HG02642 (cell line): ENCODE measurements at regions not wholly inside any gene's neighbourhood (a gene's known extent, or its start where the extent isn't known, plus 50 kb on each side); places are given as distances from the start of the nearest gene placed in this dataset.
"Not testable (repeated sequence)": the region's sequence is repeated elsewhere in the genome, so short reads cannot be mapped to it uniquely, and the experiment has no call there.

Experiments
- ATAC-seq: cut with Tn5 transposase; IDR thresholded peaks from one replicate; pipeline ENCODE4 v1.9.1; 2021; ENCODE audit warnings: mild to moderate bottlenecking; ENCODE audit not compliant: unreplicated experiment, poor library complexity

GRCh38 chr11:57913715-57914704 lies 109.7 kb upstream of the OR9Q1 start:
- no peak for ATAC-seq

DNA sequence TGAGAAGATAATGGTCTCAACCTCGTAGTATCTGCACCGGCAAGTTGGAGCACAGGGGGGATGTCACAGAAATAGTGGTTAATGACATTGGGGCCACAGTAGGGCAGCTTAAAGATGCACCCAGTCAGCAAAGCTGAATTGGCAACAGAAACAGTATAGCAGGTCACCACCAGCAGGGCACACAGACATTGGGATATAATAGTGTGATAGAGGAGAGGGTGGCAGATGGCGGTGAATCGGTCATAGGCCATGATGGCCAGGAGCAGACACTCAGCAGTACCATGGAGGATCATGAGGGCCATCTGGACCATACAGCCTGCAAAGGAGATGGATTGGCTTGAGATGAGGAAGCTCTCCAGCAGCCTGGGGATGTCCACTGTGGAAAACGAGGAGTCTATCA lies 106.0 kb upstream of the OR9Q1 start:
- no peak for ATAC-seq

DNA sequence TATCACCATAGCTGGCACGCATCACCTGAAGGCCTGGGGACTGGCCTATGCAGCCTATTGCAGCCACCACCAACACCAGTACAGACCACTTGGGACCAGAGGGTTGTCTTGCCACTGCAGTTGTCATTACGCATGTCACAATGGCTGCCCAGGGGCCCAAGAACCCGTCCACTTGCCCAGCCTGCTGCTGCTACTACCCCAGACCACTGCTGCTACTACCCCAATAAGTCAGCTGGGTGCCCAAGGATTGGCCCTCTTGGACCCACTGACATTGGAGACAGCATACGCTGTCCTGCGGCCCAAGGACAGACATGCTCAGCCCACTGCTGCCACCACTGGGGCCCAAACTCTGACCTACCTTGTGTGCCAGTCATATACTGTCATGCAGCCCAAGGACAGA lies 102.7 kb upstream of the OR9Q1 start:
- ATAC-seq, result no peak

GRCh38 chr11:57932105-57932504 lies 91.6 kb upstream of the OR9Q1 start:
- no peak for ATAC-seq

DNA sequence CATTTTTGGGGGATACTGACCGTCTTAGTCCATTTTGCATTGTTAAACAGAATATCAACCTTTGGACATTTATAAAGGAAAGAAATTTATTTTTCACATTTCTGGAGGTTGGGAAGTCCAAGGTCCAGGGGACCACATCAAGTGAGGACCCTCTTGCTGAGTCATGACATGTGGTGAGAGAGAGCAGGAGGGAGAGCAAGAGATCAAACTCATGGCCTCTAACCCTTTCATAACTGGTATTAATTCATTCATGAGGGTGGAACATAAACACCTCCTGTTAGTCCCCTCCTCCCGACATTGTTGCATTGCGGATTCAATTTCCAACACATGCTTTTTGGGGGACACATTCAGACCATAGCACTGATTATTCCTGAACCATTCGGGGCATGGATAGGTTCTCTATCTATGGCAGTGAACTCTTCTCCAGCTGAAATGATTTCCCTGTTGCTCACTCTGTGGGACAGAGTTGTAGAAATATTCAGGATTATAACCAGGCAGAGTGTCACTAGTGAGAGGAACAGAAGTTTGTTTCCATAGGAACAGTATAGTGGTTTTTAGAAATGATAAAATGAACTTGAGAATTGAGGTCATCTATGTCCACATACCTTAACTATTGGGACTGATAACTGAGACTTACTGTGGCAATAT lies 88.2 kb upstream of the OR9Q1 start:
- ATAC-seq, result no peak

- ATAC-seq, result no peak
Observed at GRCh38 chr11:57936050-57936418, 87.6 kb upstream of the OR9Q1 start.

- ATAC-seq, result no peak
Observed at GRCh38 chr11:57937431-57937830, 86.2 kb upstream of the OR9Q1 start.

DNA sequence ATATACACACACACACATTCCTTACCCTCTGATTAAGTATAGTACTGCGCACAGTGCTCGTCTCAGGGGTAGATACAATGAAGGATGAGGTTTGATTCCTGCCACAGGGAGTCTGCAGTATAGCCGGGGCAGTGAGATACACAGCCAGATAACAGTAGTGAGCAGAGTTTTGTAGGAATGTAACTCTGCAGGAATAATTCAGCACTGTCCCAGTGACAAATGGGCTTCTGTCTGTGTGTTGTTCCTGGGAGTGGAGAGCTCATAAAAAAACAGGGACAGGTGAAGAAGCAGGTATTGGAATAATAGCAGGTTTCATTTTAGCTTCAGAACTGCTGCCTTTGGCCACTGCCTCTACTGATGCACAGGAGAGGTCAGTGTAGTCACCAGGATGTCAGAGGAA lies 85.3 kb upstream of the OR9Q1 start:
- ATAC-seq, result no peak

DNA sequence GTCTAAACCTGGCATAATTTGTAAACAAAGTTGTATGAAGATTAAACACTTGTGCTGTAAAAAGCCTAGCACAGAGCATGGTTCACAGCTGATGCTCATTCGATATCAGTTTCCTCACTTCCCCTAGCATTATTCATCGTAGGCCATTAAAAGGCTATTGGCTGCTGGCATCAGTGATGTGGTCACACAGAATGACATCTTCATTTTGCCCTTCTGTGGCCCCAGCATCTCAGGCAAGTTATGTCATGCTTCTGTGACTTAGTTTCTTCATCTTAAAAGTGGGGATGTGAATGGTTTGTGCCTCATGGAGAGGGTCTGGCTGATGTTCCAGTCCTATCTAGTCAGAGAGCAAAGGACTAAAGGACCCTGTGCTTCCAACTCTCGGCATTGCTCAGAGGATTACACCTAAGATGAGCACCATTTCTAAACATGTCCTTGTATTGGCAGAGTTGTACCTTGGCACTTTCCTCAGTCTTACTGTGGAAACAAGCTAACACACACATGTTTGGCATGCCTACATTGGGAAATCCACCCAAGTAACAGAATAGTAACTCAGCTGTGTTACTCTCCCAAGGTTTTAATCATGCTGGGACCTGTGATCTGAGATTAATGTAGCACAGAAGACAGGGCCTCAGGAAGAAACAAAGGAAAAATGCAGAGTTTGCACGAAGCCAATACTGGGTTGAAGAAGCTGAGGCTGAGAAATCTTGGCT lies 83.5 kb upstream of the OR9Q1 start:
- no peak for ATAC-seq

GRCh38 chr11:57941875-57942274 lies 81.8 kb upstream of the OR9Q1 start:
- no peak for ATAC-seq

- no peak for ATAC-seq
Observed at GRCh38 chr11:57942808-57943207, 80.9 kb upstream of the OR9Q1 start.

- ATAC-seq, result not testable (repeated sequence)
Observed at GRCh38 chr11:57943766-57944165, 79.9 kb upstream of the OR9Q1 start.

- ATAC-seq, result no peak
Observed at GRCh38 chr11:57946628-57947027, 77.1 kb upstream of the OR9Q1 start.

- ATAC-seq, result no peak
Observed at GRCh38 chr11:57964660-57965059, 59.0 kb upstream of the OR9Q1 start.

DNA sequence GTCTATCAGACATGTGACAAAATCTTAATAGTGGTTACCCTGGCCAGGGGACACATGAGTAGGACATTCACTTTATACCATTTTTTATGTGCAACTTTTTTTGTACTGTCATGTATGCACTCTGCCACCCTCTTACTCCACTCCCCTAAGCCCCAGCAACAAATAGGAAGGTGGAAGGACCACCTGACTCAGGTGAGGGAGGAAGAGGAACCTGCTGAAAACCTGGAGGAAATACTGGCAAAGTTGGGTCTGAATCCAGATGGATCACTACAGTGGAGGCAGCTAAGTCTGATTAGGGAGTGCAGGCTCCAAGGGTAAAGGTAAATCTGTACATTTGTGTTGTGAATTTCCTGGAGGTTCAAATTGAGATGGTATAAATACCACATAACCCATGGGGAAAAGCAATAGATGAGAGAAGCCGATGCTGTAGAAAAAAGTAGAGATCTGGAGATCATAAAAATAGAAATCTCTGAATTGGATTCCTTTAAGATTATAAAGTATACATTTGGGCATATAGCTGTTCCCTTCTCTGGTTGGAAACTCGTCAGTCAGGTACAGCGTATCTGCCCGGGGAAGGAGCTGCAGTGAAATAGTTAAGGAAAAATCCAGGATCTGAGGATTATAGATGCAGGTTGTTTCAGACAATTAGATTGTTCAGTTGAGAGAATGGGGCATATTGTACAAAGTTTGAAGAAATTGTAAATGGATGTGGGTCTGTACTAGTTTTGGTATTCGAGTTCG lies 52.2 kb upstream of the OR9Q1 start:
- ATAC-seq, result no peak

DNA sequence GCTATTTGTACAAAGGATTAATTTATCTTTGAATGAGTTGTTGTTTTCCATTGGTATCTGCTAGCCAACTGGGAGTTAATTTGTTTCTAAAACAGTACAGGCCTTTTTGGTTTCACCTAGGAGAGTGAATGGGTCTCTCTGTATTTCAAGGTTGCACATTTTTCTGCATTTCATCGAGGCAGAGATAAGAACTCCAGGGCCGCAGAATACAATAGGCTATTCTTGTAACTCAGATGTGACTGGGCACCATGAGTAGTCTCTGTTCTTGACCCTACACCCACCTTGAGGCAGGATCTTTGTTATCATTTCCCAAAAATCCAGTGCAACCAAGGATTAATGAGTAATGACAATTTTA lies 51.7 kb upstream of the OR9Q1 start:
- ATAC-seq, result no peak
